Breast epithelium (tissue), 4 donors: ENCODE measurements at regions not wholly inside any gene's neighbourhood (a gene's known extent, or its start where the extent isn't known, plus 50 kb on each side); places are given as distances from the start of the nearest gene placed in this dataset.

ENCODE experiments used
- DNase-seq, 2 donors: peaks; one replicate each; pipeline ENCODE4 v3.0.0-alpha.2; 2019; ENCODE audit warnings: low spot score in 2 of 2
- H3K27ac ChIP-seq, 2 donors: fragments of 200-600 bp; sonication (generic) in 1 of 2; one replicate each; pipeline ENCODE4 v1.5.1; 2016 to 2019; ENCODE audit warnings: mild to moderate bottlenecking in 1 of 2
- H3K27me3 ChIP-seq, 2 donors: fragments of 200-600 bp; sonication (generic) in 1 of 2; one replicate each; pipeline versions ENCODE4 v1.5.1 to v1.6.0; 2017 to 2019; ENCODE audit warnings: control low read depth in 1 of 2, mild to moderate bottlenecking in 1 of 2
- H3K36me3 ChIP-seq: fragments of 200-600 bp; one replicate; pipeline ENCODE4 v1.5.1; 2019
- H3K4me1 ChIP-seq, 2 donors: fragments of 200-600 bp; sonication (generic); one replicate each; pipeline ENCODE4 v1.5.1; 2016 to 2019; ENCODE audit warnings: control low read depth in 1 of 2
- H3K4me3 ChIP-seq, 3 donors: fragments of 200-600 bp; sonication (generic); 1 replicate in 2 of 3; 2 replicates in 1 of 3; pipeline ENCODE4 v1.5.1; 2016 to 2019; ENCODE audit warnings: mild to moderate bottlenecking in 3 of 3, moderate library complexity in 2 of 3
- H3K9me3 ChIP-seq, 2 donors: fragments of 200-600 bp; sonication (generic) in 1 of 2; one replicate each; pipeline ENCODE4 v1.5.1; 2016 to 2019; ENCODE audit warnings: control low read depth in 1 of 2
- POLR2A ChIP-seq: fragments of 450-650 bp; IDR thresholded peaks from one replicate; pipeline ENCODE4 v1.6.1; 2016; ENCODE audit warnings: antibody characterized with exemption, mild to moderate bottlenecking, moderate library complexity
- POLR2AphosphoS5 ChIP-seq, 3 donors: sonication (generic); formaldehyde crosslinking; IDR thresholded peaks; one replicate each; pipeline ENCODE4 v1.6.1; 2017; ENCODE audit warnings: antibody characterized with exemption in 3 of 3
- intact Hi-C: fragments of 100-400 bp; cut with DNase I; formaldehyde crosslinking; loops from one replicate; pipeline ENCODE4 v1.15.1; 2023; ENCODE audit warnings: low total_unique reads
- TF ChIP-seq, protein P1 (sequence below), 3 donors: fragments of 450-650 bp; IDR thresholded peaks; one replicate each; pipeline ENCODE4 v1.5.1; 2016 to 2017; ENCODE audit warnings: antibody characterized with exemption in 3 of 3, mild to moderate bottlenecking in 3 of 3, moderate library complexity in 3 of 3

DNA sequence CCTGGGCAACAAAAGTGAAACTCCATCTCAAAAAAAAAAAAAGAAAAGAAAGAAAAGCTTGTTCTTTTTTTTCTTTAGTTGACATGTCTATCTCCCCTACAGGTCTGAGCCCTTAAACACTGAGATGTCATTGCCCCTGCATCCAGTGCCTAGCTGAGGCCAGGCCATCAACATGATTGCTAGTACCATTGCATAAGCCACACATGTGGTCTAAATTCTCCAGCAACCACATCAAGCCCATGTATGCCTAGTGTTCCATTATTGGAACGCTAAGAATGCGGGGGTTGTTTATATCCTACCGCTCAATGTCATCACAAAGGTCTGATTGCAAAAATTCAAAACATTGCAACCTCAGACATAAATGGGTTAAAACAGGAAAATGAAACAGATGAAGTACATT, 62.7 kb downstream of the NPTX2 start:
- H3K27me3 ChIP-seq = peaks cover 0 to 6% of the 10 kb centered on the region in 2 donors
- intact Hi-C loops = no loop called here
- H3K27ac ChIP-seq = no peak overlapping the region
- no peak overlapping the region for H3K4me3 ChIP-seq
- peaks cover 13 to 16% of the 10 kb centered on the region in 2 donors for H3K9me3 ChIP-seq
- H3K4me1 ChIP-seq = no peaks in the 10 kb centered on the region
- no peak for TF ChIP-seq POLR2A
- TF ChIP-seq, protein P1, sequence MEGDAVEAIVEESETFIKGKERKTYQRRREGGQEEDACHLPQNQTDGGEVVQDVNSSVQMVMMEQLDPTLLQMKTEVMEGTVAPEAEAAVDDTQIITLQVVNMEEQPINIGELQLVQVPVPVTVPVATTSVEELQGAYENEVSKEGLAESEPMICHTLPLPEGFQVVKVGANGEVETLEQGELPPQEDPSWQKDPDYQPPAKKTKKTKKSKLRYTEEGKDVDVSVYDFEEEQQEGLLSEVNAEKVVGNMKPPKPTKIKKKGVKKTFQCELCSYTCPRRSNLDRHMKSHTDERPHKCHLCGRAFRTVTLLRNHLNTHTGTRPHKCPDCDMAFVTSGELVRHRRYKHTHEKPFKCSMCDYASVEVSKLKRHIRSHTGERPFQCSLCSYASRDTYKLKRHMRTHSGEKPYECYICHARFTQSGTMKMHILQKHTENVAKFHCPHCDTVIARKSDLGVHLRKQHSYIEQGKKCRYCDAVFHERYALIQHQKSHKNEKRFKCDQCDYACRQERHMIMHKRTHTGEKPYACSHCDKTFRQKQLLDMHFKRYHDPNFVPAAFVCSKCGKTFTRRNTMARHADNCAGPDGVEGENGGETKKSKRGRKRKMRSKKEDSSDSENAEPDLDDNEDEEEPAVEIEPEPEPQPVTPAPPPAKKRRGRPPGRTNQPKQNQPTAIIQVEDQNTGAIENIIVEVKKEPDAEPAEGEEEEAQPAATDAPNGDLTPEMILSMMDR (IDR thresholded peaks at IDR 0.05) = no peak
- no peak for DNase-seq
- no peaks in the 10 kb centered on the region for H3K36me3 ChIP-seq

DNA sequence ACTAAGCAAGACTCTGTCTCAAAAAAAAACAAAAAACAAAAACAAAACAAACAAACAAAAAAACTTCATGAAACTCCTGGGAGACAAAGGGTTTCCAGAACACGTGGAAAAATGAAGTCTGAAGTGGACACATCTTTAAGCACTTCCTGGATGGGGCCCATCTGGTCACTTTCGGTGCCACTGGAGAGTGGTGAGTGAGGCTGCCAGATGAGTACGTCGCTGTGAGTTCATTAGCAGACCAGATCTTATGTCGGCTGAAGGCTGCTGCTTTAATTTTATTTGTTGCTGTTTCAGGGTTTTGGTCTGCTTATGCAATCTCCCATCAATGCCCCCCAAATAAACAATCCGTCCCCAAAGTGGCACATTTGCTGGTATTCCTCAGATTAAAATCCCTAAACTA, 64.4 kb downstream of the NPTX2 start:
- intact Hi-C loops = no loop called here
- Histone ChIP-seq H3K27ac (no peak overlapping the region), H3K4me1 (no peaks in the 10 kb centered on the region), H3K27me3 (peaks cover 0 to 6% of the 10 kb centered on the region in 2 donors), H3K4me3 (no peak overlapping the region), H3K36me3 (no peaks in the 10 kb centered on the region), H3K9me3 (peaks cover 13 to 16% of the 10 kb centered on the region in 2 donors)
- DNase-seq = no peak
- TF ChIP-seq POLR2AphosphoS5 (IDR thresholded peaks at IDR 0.05) = no peak
- TF ChIP-seq, protein P1 (IDR thresholded peaks at IDR 0.05) = no peak
- no peak for TF ChIP-seq POLR2A

DNA sequence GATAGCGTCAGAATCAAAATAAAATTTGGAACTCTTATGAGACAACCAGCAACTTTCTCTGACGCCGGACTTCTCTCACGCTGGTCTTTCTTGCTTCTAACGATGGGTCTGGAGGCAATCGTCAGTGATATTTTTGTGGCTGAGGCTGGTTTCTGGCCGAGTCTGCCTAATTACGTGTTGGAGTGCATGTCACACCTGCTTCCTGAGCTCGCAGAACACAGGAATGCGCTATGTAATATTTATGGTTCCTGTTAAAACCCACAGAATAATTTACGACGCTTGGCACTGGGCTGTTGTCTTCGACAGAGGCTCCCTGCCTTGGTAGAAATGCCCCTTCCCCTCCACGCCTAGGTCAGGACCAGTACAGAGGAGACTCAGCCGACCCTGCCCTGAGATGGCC, 64.9 kb downstream of the NPTX2 start:
- Histone ChIP-seq H3K4me3 (no peak overlapping the region), H3K27me3 (peaks cover 0 to 6% of the 10 kb centered on the region in 2 donors), H3K36me3 (no peaks in the 10 kb centered on the region), H3K27ac (no peak overlapping the region), H3K9me3 (peaks cover 13 to 16% of the 10 kb centered on the region in 2 donors), H3K4me1 (no peaks in the 10 kb centered on the region)
- intact Hi-C loops = no loop called here
- TF ChIP-seq, protein P1 (IDR thresholded peaks at IDR 0.05) = no peak
- TF ChIP-seq POLR2AphosphoS5 (IDR thresholded peaks at IDR 0.05) (no peak), POLR2A (no peak)
- no peak for DNase-seq

DNA sequence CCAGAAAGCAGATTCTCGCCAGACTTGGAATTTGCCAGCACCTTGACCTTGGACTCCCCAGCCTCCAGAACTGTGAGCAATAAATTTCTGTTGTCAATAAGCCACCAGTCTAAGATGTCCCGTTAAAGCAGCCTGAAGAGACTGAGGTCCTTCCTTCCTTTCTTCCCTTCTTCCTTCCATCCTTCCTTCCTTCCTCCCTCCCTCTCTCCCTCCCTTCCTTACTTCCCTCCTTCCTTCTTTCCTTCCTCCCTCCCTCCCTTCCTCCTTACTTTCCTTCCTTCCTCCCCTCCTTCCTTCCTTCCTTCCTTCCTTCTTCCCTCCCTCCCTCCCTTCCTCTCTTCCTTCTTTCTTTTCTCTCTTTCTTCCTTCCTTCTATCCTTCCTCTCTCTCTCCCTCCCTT, 66.4 kb downstream of the NPTX2 start:
- H3K4me3 ChIP-seq = no peak overlapping the region
- intact Hi-C loops = no loop called here
- peaks cover 0 to 6% of the 10 kb centered on the region in 2 donors for H3K27me3 ChIP-seq
- no peaks in the 10 kb centered on the region for H3K36me3 ChIP-seq
- TF ChIP-seq, protein P1 (IDR thresholded peaks at IDR 0.05) = no peak
- TF ChIP-seq POLR2AphosphoS5 (IDR thresholded peaks at IDR 0.05) (no peak), POLR2A (no peak)
- H3K27ac ChIP-seq = no peak overlapping the region
- H3K4me1 ChIP-seq = no peaks in the 10 kb centered on the region
- H3K9me3 ChIP-seq = peaks cover 6% of the 10 kb centered on the region in 2 donors
- no peak for DNase-seq

DNA sequence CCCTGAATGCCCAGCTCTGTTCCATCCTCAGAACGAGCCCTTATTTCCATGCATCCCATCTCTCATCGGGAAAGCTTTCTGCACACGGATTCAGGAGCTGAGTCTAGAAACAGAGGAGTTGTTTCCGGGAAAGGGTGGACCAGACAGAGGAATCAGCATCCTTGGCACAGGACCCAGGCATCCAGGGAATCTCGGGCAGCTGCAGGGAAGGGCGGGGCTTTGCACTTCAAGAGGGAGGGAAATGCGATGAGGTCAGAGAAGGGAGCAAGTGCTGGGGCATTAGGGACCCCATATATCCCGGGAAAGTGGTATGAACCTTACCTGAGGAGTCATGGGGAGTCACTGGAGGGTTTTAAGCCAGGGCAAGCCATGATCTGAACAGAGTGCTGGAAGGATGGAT, 68.5 kb downstream of the NPTX2 start:
- intact Hi-C loops = no loop called here
- Histone ChIP-seq H3K4me1 (no peaks in the 10 kb centered on the region), H3K27ac (no peak overlapping the region), H3K36me3 (no peaks in the 10 kb centered on the region), H3K9me3 (peaks cover 12 to 18% of the 10 kb centered on the region in 2 donors), H3K4me3 (no peak overlapping the region), H3K27me3 (peaks cover 0 to 6% of the 10 kb centered on the region in 2 donors)
- DNase-seq = no peak
- TF ChIP-seq POLR2AphosphoS5 (IDR thresholded peaks at IDR 0.05) (no peak), POLR2A (no peak)
- TF ChIP-seq, protein P1 (IDR thresholded peaks at IDR 0.05) = no peak
